ENCODE measurements at regions not wholly inside any gene's neighbourhood (a gene's known extent, or its start where the extent isn't known, plus 50 kb on each side); places are given as distances from the start of the nearest gene placed in this dataset.

DNA sequence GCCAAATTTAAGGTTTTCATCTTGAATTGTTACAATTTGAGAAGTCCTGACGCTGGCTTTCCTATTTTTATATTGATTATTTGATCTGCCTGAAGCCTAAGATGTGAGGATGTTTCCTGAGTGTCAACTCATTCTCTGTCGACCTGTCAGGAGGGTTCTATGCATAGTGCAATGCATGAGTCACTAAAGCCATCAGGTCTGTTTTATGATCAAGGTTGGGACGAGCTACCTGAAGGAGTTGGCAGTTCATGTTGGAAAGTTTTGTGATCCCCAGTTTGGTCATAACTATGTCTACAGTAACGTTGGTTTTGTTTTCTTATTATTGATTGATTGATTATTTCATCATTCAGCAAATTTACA, 71.2 kb downstream of the NABP1 start:
- Histone ChIP-seq H3K4me1 (ENCODE audit: insufficient read depth, low read length) (no peaks in the 10 kb centered on the region), H3K27me3 (ENCODE audit: low read length) (no peaks in the 10 kb centered on the region), H4K20me1 (ENCODE audit: low read length) (no peaks in the 10 kb centered on the region), H3K4me2 (ENCODE audit: low read length) (no peak overlapping the region), H3K9me3 (ENCODE audit: low read length) (no peaks in the 10 kb centered on the region), H3K79me2 (ENCODE audit: low read length) (no peaks in the 10 kb centered on the region), H3K36me3 (ENCODE audit: low read depth, low read length) (no peaks in the 10 kb centered on the region), H2AFZ (ENCODE audit: low read length) (no peak overlapping the region), H3K27ac (ENCODE audit: low read length) (no peak overlapping the region), H3K4me3 (ENCODE audit: low read length) (no peak overlapping the region), H3F3A (ENCODE audit: low read length, unreplicated experiment) (no peaks in the 10 kb centered on the region), H3K9me2 (replicated peaks; ENCODE audit: low read length) (no peaks in the 10 kb centered on the region), H3K9ac (ENCODE audit: low read length) (no peak overlapping the region)
- TF ChIP-seq, protein P1, sequence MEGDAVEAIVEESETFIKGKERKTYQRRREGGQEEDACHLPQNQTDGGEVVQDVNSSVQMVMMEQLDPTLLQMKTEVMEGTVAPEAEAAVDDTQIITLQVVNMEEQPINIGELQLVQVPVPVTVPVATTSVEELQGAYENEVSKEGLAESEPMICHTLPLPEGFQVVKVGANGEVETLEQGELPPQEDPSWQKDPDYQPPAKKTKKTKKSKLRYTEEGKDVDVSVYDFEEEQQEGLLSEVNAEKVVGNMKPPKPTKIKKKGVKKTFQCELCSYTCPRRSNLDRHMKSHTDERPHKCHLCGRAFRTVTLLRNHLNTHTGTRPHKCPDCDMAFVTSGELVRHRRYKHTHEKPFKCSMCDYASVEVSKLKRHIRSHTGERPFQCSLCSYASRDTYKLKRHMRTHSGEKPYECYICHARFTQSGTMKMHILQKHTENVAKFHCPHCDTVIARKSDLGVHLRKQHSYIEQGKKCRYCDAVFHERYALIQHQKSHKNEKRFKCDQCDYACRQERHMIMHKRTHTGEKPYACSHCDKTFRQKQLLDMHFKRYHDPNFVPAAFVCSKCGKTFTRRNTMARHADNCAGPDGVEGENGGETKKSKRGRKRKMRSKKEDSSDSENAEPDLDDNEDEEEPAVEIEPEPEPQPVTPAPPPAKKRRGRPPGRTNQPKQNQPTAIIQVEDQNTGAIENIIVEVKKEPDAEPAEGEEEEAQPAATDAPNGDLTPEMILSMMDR (conservative IDR thresholded peaks at IDR 0.05; ENCODE audit: low read depth, low read length), result no peak
- no peak for TF ChIP-seq EZH2phosphoT487 (IDR thresholded peaks at IDR 0.05; ENCODE audit: borderline replicate concordance, low read length)
- TF ChIP-seq EZH2 (IDR thresholded peaks at IDR 0.05; ENCODE audit: low read length, unreplicated experiment), result no peak
- peak; percentile 55 for DNase-seq
- intact Hi-C loops (cut with micrococcal nuclease), result no loop called here
- POLR2A ChIA-PET (ENCODE audit: unreplicated experiment), result no interaction called here
- BruUV-seq (replicated peaks), result no TSS peak
- CTCF ChIA-PET, result interaction anchor here (0.5 kb wide), 1 partner anchor 607 kb away, joined by 4 read pairs; no protein-coding TSS in a partner anchor
- peak; percentile 55; the same call in 1 of the 2 replicates for ATAC-seq

DNA sequence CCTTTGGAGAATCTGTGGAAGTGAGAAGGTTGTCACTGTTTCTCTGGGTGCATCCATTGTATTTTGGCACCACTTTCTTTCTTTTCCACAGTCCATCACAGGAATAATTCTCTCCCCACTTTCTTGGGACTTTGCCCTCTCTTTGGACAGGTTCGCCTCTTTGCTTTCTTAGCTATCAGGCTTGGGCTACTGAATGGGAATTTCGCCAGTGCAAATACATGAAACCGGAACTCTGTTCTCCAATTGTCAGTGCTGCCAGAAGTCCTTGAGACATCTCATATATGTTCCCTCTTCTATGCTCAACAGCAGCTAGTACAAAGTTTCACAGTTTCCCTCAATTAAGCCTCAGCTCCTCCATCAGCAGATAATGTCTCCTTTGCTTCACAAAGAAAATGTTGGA, 76.2 kb downstream of the NABP1 start:
- no TSS peak for BruUV-seq (replicated peaks)
- CTCF ChIA-PET, result no interaction called here

DNA sequence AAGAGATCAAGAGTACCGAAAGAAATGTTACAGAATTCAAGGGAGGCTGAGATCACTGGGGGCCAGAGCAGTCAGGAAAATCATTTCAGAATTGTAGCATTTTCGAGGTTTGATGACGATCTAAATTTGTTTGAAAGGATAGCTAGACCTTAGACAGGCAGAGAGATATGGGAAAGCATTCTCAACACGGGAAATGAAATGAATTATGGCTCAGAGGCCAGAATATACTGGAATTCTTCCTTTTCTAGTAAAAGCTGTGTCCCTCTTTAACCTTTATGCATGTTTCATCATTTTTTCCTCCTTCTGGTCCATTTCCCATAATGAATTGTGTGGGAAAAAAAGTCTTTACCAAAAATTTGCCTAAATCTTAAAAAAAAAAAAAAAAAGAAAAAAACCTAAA, 78.8 kb downstream of the NABP1 start:
- no peaks in the 10 kb centered on the region for H3K79me2 ChIP-seq (ENCODE audit: low read length)
- TF ChIP-seq EZH2phosphoT487 (IDR thresholded peaks at IDR 0.05; ENCODE audit: borderline replicate concordance, low read length) (no peak), EZH2 (IDR thresholded peaks at IDR 0.05; ENCODE audit: low read length, unreplicated experiment) (no peak)
- TF ChIP-seq, protein P1 (conservative IDR thresholded peaks at IDR 0.05; ENCODE audit: low read depth, low read length), result no peak
- no peaks in the 10 kb centered on the region for H3F3A ChIP-seq (ENCODE audit: low read length, unreplicated experiment)
- intact Hi-C loops (cut with micrococcal nuclease), result no loop called here
- no peaks in the 10 kb centered on the region for H4K20me1 ChIP-seq (ENCODE audit: low read length)
- H3K9me3 ChIP-seq (ENCODE audit: low read length), result no peaks in the 10 kb centered on the region
- H3K4me1 ChIP-seq (ENCODE audit: insufficient read depth, low read length), result 0 out of 2 replicates have a peak, but pooled peaks cover 4% of the 10 kb centered on the region
- POLR2A ChIA-PET (ENCODE audit: unreplicated experiment), result no interaction called here
- H3K4me3 ChIP-seq (ENCODE audit: low read length), result no peak overlapping the region
- ATAC-seq (no peak), DNase-seq (no peak)
- H3K9me2 ChIP-seq (replicated peaks; ENCODE audit: low read length), result no peaks in the 10 kb centered on the region
- H3K27ac ChIP-seq (ENCODE audit: low read length), result no peak overlapping the region
- H3K4me2 ChIP-seq (ENCODE audit: low read length), result no peak overlapping the region
- no peak overlapping the region for H2AFZ ChIP-seq (ENCODE audit: low read length)
- CTCF ChIA-PET, result interaction anchor here (0.7 kb wide), 1 partner anchor 45 kb away, joined by 5 read pairs; no protein-coding TSS in a partner anchor
- H3K36me3 ChIP-seq (ENCODE audit: low read depth, low read length), result no peaks in the 10 kb centered on the region
- no peaks in the 10 kb centered on the region for H3K27me3 ChIP-seq (ENCODE audit: low read length)
- no peak overlapping the region for H3K9ac ChIP-seq (ENCODE audit: low read length)
- BruUV-seq (replicated peaks), result no TSS peak

More for the DNA sequence above, 76.2 kb downstream of the NABP1 start:
- TF ChIP-seq EZH2phosphoT487 (IDR thresholded peaks at IDR 0.05; ENCODE audit: borderline replicate concordance, low read length), result no peak
- TF ChIP-seq, protein P1 (conservative IDR thresholded peaks at IDR 0.05; ENCODE audit: low read depth, low read length), result no peak
- TF ChIP-seq EZH2 (IDR thresholded peaks at IDR 0.05; ENCODE audit: low read length, unreplicated experiment), result no peak
- H3K27ac ChIP-seq (ENCODE audit: low read length), result no peak overlapping the region
- H4K20me1 ChIP-seq (ENCODE audit: low read length), result no peaks in the 10 kb centered on the region
- POLR2A ChIA-PET (ENCODE audit: unreplicated experiment), result no interaction called here
- no peaks in the 10 kb centered on the region for H3K9me2 ChIP-seq (replicated peaks; ENCODE audit: low read length)
- H3K9ac ChIP-seq (ENCODE audit: low read length), result no peak overlapping the region
- DNase-seq (no peak), ATAC-seq (no peak)
- no peak overlapping the region for H2AFZ ChIP-seq (ENCODE audit: low read length)
- H3K4me2 ChIP-seq (ENCODE audit: low read length), result no peak overlapping the region
- H3K9me3 ChIP-seq (ENCODE audit: low read length), result no peaks in the 10 kb centered on the region
- 0 out of 2 replicates have a peak, but pooled peaks cover under 1% of the 10 kb centered on the region for H3K4me1 ChIP-seq (ENCODE audit: insufficient read depth, low read length)
- no peaks in the 10 kb centered on the region for H3K79me2 ChIP-seq (ENCODE audit: low read length)
- H3K4me3 ChIP-seq (ENCODE audit: low read length), result no peak overlapping the region
- no peaks in the 10 kb centered on the region for H3F3A ChIP-seq (ENCODE audit: low read length, unreplicated experiment)
- no peaks in the 10 kb centered on the region for H3K36me3 ChIP-seq (ENCODE audit: low read depth, low read length)
- intact Hi-C loops (cut with micrococcal nuclease), result no loop called here
- no peaks in the 10 kb centered on the region for H3K27me3 ChIP-seq (ENCODE audit: low read length)

Data from PC-3 (cell line).